Skeletal muscle tissue (tissue), 3 donors: ENCODE measurements at regions not wholly inside any gene's neighbourhood (a gene's known extent, or its start where the extent isn't known, plus 50 kb on each side); places are given as distances from the start of the nearest gene placed in this dataset.

Experiments
- H3K27ac ChIP-seq: one replicate; pipeline ENCODE4 v1.7.0; 2013; ENCODE audit warnings: mild to moderate bottlenecking, low read depth, low read length, inconsistent platforms
- H3K27me3 ChIP-seq, 3 donors: one replicate each; pipeline ENCODE4 v1.7.0; 2013; ENCODE audit warnings: low read length in 3 of 3; ENCODE audit not compliant: control insufficient read depth in 3 of 3, insufficient read depth in 3 of 3
- H3K36me3 ChIP-seq, 3 donors: one replicate each; pipeline ENCODE4 v1.7.0; 2013; ENCODE audit warnings: low read length in 3 of 3; ENCODE audit not compliant: control insufficient read depth in 3 of 3, insufficient read depth in 3 of 3
- H3K4me1 ChIP-seq, 3 donors: one replicate each; pipeline ENCODE4 v1.7.0; 2013; ENCODE audit warnings: low read length in 3 of 3, mild to moderate bottlenecking in 3 of 3; ENCODE audit not compliant: control insufficient read depth in 3 of 3, insufficient read depth in 3 of 3
- H3K4me3 ChIP-seq, 3 donors: one replicate each; pipeline ENCODE4 v1.7.0; 2013; ENCODE audit warnings: low read length in 3 of 3
- H3K9ac ChIP-seq, 3 donors: one replicate each; pipeline ENCODE4 v1.7.0; 2013; ENCODE audit warnings: low read length in 3 of 3, mild to moderate bottlenecking in 3 of 3, moderate library complexity in 2 of 3, low read depth in 1 of 3
- H3K9me3 ChIP-seq, 3 donors: one replicate each; pipeline ENCODE4 v1.7.0; 2013; ENCODE audit warnings: low read length in 3 of 3; ENCODE audit not compliant: control insufficient read depth in 3 of 3
- donor health status: Osteomylitis.

GRCh38 chrX:45788315-45788714, 587.6 kb upstream of the DIPK2B start:
- Histone ChIP-seq H3K27me3 (peaks cover 0 to 15% (median 0%) of the 10 kb centered on the region in 3 donors), H3K4me1 (no peaks in the 10 kb centered on the region), H3K36me3 (no peaks in the 10 kb centered on the region), H3K9me3 (no peaks in the 10 kb centered on the region), H3K9ac (no peak overlapping the region), H3K4me3 (no peak overlapping the region), H3K27ac (no peak overlapping the region)

- H3K27me3 ChIP-seq, result peaks cover 0 to 14% (median 0%) of the 10 kb centered on the region in 3 donors
Measured at GRCh38 chrX:45784590-45784989, 583.9 kb upstream of the DIPK2B start.

DNA sequence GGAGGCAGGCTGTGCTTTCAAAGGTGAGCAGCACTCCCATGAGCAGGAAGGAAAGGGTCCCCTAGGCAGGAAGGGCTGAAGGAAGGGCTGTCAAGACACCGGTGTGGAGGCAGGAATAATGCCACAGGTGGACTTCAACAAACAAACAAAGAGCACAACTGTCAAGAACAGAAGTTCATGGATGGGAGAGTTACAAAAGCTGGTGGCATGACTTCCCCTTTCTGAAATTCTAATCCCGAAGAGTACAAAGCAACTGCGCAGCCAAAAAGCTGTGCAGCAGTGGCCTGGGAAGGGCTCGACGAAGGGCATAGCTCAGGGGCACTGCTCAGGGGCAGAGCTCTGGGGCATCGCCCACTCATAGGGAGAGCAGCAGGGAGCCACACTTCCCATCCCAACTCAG, 582.3 kb upstream of the DIPK2B start:
- Histone ChIP-seq H3K4me3 (no peak overlapping the region), H3K36me3 (no peaks in the 10 kb centered on the region), H3K27ac (no peak overlapping the region), H3K9ac (no peak overlapping the region), H3K9me3 (no peaks in the 10 kb centered on the region), H3K27me3 (peaks cover 0 to 8% (median 0%) of the 10 kb centered on the region in 3 donors), H3K4me1 (no peaks in the 10 kb centered on the region)

More at GRCh38 chrX:45784590-45784989, 583.9 kb upstream of the DIPK2B start:
- H3K4me3 ChIP-seq, result no peak overlapping the region
- H3K4me1 ChIP-seq, result no peaks in the 10 kb centered on the region
- H3K36me3 ChIP-seq, result no peaks in the 10 kb centered on the region
- H3K9ac ChIP-seq, result no peak overlapping the region
- H3K27ac ChIP-seq, result no peak overlapping the region
- H3K9me3 ChIP-seq, result no peaks in the 10 kb centered on the region

GRCh38 chrX:45781901-45782553, 581.4 kb upstream of the DIPK2B start:
- Histone ChIP-seq H3K36me3 (no peaks in the 10 kb centered on the region), H3K9ac (no peak overlapping the region), H3K4me1 (no peaks in the 10 kb centered on the region), H3K27ac (no peak overlapping the region), H3K4me3 (no peak overlapping the region), H3K9me3 (no peaks in the 10 kb centered on the region), H3K27me3 (peaks cover 0 to 8% (median 0%) of the 10 kb centered on the region in 3 donors)

DNA sequence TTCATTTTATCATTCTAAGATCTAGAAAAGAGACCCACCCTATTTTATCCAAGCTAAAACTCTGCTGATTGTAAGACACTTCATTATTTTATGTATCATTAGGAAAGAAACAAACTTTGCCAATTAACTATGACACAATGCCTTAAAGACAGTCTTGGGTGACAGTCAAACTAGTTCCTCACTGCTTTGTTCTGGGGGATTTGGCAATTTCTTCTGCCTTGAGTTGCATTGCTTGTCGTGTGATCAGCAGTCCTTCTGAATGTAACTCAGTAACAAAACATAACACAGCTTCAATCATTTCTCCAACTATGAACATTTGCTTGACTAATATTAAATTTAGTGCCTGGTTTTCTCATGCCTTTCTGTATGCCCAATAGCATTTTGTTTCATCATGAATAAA, 577.9 kb upstream of the DIPK2B start:
- no peaks in the 10 kb centered on the region for H3K4me1 ChIP-seq
- no peaks in the 10 kb centered on the region for H3K9me3 ChIP-seq
- peaks cover 0 to 16% (median 0%) of the 10 kb centered on the region in 3 donors for H3K27me3 ChIP-seq
- H3K27ac ChIP-seq, result no peak overlapping the region
- no peak overlapping the region for H3K4me3 ChIP-seq
- no peaks in the 10 kb centered on the region for H3K36me3 ChIP-seq
- H3K9ac ChIP-seq, result no peak overlapping the region

DNA sequence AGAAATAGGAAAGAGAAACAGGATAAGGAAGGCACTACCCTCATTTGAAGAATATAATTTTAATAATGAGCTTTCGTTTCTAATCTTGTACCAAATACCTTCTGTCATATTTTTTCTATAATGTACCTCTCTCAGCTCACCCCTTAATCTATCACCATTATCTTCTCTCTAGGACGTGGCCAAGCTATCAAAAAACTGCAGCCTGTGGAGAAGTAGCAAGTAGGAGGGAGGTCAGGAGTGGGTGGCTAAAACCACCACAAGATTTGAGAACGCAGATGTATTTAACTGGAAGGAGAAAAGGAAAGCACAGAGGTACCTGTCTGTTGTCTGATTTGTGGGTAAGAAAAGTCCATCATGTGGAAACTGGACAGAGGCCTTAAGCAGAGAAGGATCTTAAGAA, 576.7 kb upstream of the DIPK2B start:
- Histone ChIP-seq H3K9me3 (no peaks in the 10 kb centered on the region), H3K9ac (no peak overlapping the region), H3K4me3 (no peak overlapping the region), H3K4me1 (no peaks in the 10 kb centered on the region), H3K27ac (no peak overlapping the region), H3K36me3 (no peaks in the 10 kb centered on the region), H3K27me3 (peaks cover 0 to 15% (median 0%) of the 10 kb centered on the region in 3 donors)

DNA sequence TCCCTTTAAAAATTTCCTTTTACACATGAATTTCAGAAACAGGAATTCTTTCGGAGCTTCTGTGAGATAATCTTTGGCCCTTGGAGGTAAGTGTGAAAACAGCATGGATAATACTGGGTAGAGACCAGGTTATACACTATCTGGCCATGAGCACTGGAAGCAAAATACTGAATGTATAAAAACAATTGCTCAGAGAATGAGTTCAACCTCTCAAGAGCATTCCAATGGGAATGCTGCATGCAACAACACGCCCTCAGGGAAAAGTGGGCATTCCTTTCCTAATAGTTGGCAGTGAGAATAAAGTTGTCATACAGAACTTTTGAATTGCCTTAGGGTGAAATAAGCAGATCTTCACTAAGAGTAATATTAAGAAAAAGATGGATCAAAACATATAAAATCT, 574.8 kb upstream of the DIPK2B start:
- Histone ChIP-seq H3K27ac (no peak overlapping the region), H3K4me1 (peaks cover 0 to 4% (median 2%) of the 10 kb centered on the region in 3 donors), H3K4me3 (no peak overlapping the region), H3K9ac (peak overlapping the region in 1 of 3 donors; percentile 14), H3K9me3 (no peaks in the 10 kb centered on the region), H3K27me3 (peaks cover 0 to 19% (median 0%) of the 10 kb centered on the region in 3 donors), H3K36me3 (no peaks in the 10 kb centered on the region)

DNA sequence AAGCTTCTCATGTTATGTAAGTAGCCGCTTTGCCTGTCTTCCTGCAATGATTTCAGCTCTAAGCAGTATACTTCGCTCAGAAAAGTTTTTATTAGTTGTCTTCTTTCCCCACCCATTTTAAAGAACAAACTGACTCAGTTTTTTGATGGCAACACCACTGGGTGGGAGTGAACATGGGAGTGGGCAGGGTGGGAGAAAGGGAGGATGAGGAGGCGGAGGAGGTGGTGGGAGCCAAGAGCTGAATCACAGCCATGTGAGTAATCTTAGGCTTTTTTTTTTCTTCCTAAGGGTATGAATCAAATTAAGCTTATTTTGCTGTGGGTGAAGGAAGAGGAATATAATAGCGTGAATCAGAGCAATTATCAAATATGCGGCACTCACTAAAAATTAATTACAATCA, 574.3 kb upstream of the DIPK2B start:
- Histone ChIP-seq H3K9me3 (no peaks in the 10 kb centered on the region), H3K36me3 (no peaks in the 10 kb centered on the region), H3K4me3 (no peak overlapping the region), H3K9ac (no peak overlapping the region), H3K27me3 (peaks cover 0 to 19% (median 0%) of the 10 kb centered on the region in 3 donors), H3K4me1 (peaks cover 0 to 4% (median 2%) of the 10 kb centered on the region in 3 donors), H3K27ac (no peak overlapping the region)

DNA sequence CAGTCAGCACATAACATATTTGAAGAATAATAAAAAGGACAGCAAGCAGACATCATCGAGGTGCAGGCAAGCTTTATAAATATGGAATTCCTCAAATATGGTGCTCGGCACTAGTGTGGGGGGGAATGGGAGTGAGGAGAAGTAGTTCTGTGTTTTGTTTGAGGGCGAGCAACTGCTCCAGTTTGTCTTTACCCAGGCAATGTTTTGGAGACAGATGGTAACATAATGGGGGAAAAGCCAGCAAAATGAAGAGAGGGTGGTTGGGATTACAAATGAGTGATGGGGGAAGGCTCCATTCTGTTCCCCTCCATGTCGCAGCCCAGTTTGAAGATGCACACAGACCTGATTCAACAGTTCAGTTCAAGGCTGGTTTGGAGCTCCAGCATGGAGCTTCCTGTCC, 572.9 kb upstream of the DIPK2B start:
- Histone ChIP-seq H3K27me3 (peaks cover 0 to 22% (median 0%) of the 10 kb centered on the region in 3 donors), H3K36me3 (no peaks in the 10 kb centered on the region), H3K4me3 (no peak overlapping the region), H3K9ac (no peak overlapping the region), H3K4me1 (peaks cover 0 to 4% (median 2%) of the 10 kb centered on the region in 3 donors), H3K27ac (no peak overlapping the region), H3K9me3 (no peaks in the 10 kb centered on the region)

DNA sequence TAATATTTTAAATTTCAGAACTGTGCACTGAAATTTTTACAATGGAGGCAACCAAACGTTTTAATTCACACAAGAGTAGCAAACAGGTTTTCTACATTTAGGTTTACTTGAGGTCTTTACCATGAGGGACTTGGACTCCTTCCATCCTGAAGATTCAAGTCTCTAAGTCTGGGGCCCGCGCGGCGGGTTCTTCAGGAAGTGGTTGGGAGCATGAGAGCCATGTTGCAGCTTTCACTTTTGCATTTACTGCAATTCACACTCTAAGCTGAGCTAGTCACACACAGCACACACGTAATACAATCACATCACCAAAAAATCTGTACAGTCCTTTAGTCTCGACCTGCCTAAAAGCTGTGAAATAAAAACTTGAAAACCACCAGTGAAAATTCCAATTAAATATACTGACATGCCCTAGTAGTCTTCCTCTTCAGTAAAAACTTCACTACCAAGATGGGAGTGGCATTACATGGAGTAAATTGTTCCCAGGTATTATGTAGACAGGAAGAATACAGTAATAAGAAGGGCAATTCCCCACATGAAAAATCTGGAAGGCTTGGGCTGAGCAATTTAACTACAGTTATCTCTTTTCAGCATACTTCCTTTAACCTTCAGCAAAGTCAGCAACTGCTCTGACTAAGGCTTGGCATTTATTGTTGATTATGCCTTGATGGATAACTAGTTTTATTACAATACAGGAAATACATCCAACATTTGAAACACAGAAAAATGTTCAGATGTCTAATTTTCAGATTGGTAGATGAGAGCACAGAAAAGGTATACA, 571.1 kb upstream of the DIPK2B start:
- H3K27ac ChIP-seq, result peak overlapping the region; percentile 15
- no peak overlapping the region for H3K9ac ChIP-seq
- peaks cover 0 to 4% (median 2%) of the 10 kb centered on the region in 3 donors for H3K4me1 ChIP-seq
- no peaks in the 10 kb centered on the region for H3K36me3 ChIP-seq
- no peak overlapping the region for H3K4me3 ChIP-seq
- peaks cover 0 to 19% (median 0%) of the 10 kb centered on the region in 3 donors for H3K27me3 ChIP-seq
- H3K9me3 ChIP-seq, result no peaks in the 10 kb centered on the region
